Mucosa of gallbladder (tissue), 1 donor: ENCODE measurements at regions not wholly inside any gene's neighbourhood (a gene's known extent, or its start where the extent isn't known, plus 50 kb on each side); places are given as distances from the start of the nearest gene placed in this dataset.

Experiments
- DNase-seq: peaks from one replicate; pipeline ENCODE4 v3.0.0-alpha.2; 2020; ENCODE audit warnings: low spot score
- donor health status: DM: no; HTN: no; CAD: no.

DNA sequence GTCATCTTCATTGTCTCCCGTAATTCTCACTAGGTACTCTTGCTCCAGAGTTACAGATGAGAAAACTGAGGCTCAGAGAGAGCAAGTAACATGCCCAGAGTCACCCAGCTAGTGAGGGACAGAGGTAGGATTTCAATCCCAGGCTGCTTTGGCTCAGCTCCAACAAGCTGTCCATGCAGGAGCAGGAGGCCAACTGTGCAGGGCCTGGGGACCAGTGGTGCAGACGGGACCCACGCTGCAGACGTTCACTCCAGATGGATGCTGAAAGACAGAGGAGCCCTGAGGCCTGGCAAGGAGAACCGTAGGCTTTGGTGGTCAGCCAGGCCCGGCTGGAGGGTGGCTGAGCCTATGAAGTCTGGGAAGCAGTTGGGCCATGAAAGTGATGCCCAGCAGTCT, 102.6 kb downstream of the MCFD2 start:
- DNase-seq: no peak
